SK-N-SH (cell line): ENCODE measurements at regions not wholly inside any gene's neighbourhood (a gene's known extent, or its start where the extent isn't known, plus 50 kb on each side); places are given as distances from the start of the nearest gene placed in this dataset.

Source experiments
- CTCF ChIA-PET: fragments of 300-600, 350-600 bp; formaldehyde crosslinking; extraction: SDS; loops from one replicate; lab custom pipeline; 2021; lab: Yijun Ruan, JAX
- POLR2A ChIA-PET: fragments of 350-600 bp; sonication (Branson Sonifier 250); formaldehyde crosslinking; extraction: SDS; loops from one replicate; lab custom pipeline; 2020; ENCODE audit warnings: antibody characterized with exemption, inconsistent platforms; lab: Yijun Ruan, JAX
- DNase-seq: peaks from one replicate; pipeline ENCODE4 v3.0.0; 2012
- H2AFZ ChIP-seq: fragments of 200-600 bp; sonication (generic); 2 replicates; pipeline ENCODE4 v1.8.1; 2016; ENCODE audit warnings: antibody characterized with exemption, mild to moderate bottlenecking, low read depth
- H3F3A ChIP-seq: fragments of 200-600 bp; sonication (generic); replicated peaks from 2 replicates; pipeline ENCODE3; 2016; ENCODE audit warnings: antibody characterized with exemption, mild to moderate bottlenecking; ENCODE audit not compliant: insufficient read depth
- H3K27ac ChIP-seq, 2 experiments: fragments of 200-500 bp in 1 of 2; fragments of 200-600 bp in 1 of 2; sonication (Bioruptor generic) in 1 of 2; sonication (generic), shearing (Covaris generic) in 1 of 2; 2 replicates each; pipeline versions ENCODE4 v1.5.1 to v1.6.1; 2014 to 2016; ENCODE audit warnings: low read depth in 2 of 2, inconsistent platforms in 1 of 2, low read length in 1 of 2, mild to moderate bottlenecking in 1 of 2, mixed read lengths in 1 of 2
- H3K27me3 ChIP-seq: fragments of 200-600 bp; sonication (generic), shearing (Covaris generic); 2 replicates; pipeline ENCODE4 v1.6.1; 2016; ENCODE audit warnings: mixed run types; ENCODE audit not compliant: insufficient read depth
- H3K36me3 ChIP-seq, 2 experiments: fragments of 200-500 bp in 1 of 2; fragments of 200-600 bp in 1 of 2; sonication (Bioruptor generic) in 1 of 2; sonication (generic) in 1 of 2; replicated peaks in 1 of 2; 2 replicates each; pipeline versions ENCODE3 to v1.5.1; 2014 to 2016; ENCODE audit warnings: low read length in 1 of 2, mild to moderate bottlenecking in 1 of 2; ENCODE audit not compliant: insufficient read depth in 2 of 2, control insufficient read depth in 1 of 2
- H3K4me1 ChIP-seq, 2 experiments: fragments of 200-500 bp in 1 of 2; fragments of 200-600 bp in 1 of 2; sonication (Bioruptor generic) in 1 of 2; sonication (generic), shearing (Covaris generic) in 1 of 2; 2 replicates each; pipeline versions ENCODE4 v1.5.1 to v1.6.1; 2014 to 2016; ENCODE audit warnings: low read depth in 1 of 2, low read length in 1 of 2, mixed run types in 1 of 2; ENCODE audit not compliant: insufficient read depth in 2 of 2, control insufficient read depth in 1 of 2
- H3K4me2 ChIP-seq: fragments of 200-600 bp; sonication (generic), shearing (Covaris generic); 2 replicates; pipeline ENCODE4 v1.6.1; 2017; ENCODE audit warnings: mixed run types
- H3K4me3 ChIP-seq, 2 experiments: fragments of 200-500 bp in 1 of 2; fragments of 200-600 bp in 1 of 2; sonication (Bioruptor generic) in 1 of 2; sonication (generic), shearing (Covaris generic) in 1 of 2; 2 replicates each; pipeline versions ENCODE4 v1.5.1 to v1.8.1; 2014 to 2016; ENCODE audit warnings: low read depth in 2 of 2, inconsistent platforms in 1 of 2, low read length in 1 of 2, mild to moderate bottlenecking in 1 of 2, mixed read lengths in 1 of 2, moderate library complexity in 1 of 2
- H3K79me2 ChIP-seq: fragments of 200-600 bp; sonication (generic); 2 replicates; pipeline ENCODE4 v1.8.1; 2017; ENCODE audit warnings: mild to moderate bottlenecking; ENCODE audit not compliant: insufficient read depth
- H3K9ac ChIP-seq: fragments of 200-600 bp; sonication (generic); 2 replicates; pipeline ENCODE4 v1.6.1; 2017; ENCODE audit warnings: mixed run types
- H3K9me2 ChIP-seq: fragments of 200-600 bp; sonication (generic); 2 replicates; pipeline ENCODE4 v1.6.1; 2017; ENCODE audit warnings: mixed run types
- H3K9me3 ChIP-seq: fragments of 200-600 bp; sonication (generic); 2 replicates; pipeline ENCODE4 v1.6.1; 2017; ENCODE audit warnings: mixed run types, mild to moderate bottlenecking, moderate library complexity
- H4K20me1 ChIP-seq: fragments of 200-600 bp; sonication (generic); 2 replicates; pipeline ENCODE4 v1.6.1; 2017; ENCODE audit warnings: mild to moderate bottlenecking, mixed run types; ENCODE audit not compliant: insufficient read depth
- CHD2 ChIP-seq: fragments of 150-350 bp; IDR thresholded peaks from 2 replicates; pipeline ENCODE4 v1.6.1; 2018; ENCODE audit warnings: low read length; ENCODE audit not compliant: partially characterized antibody
- CTCF ChIP-seq: fragments of 200-600 bp; sonication (generic); IDR thresholded peaks from 2 replicates; pipeline ENCODE4 v1.6.1; 2017; ENCODE audit warnings: antibody characterized with exemption, mild to moderate bottlenecking, moderate library complexity
- EZH2phosphoT487 ChIP-seq: fragments of 200-600 bp; sonication (generic); IDR thresholded peaks from 2 replicates; pipeline ENCODE4 v1.6.1; 2017; ENCODE audit warnings: low read depth, mixed run types, mild to moderate bottlenecking, antibody characterized with exemption, moderate library complexity, borderline replicate concordance
- GABPA ChIP-seq: IDR thresholded peaks from 2 replicates; pipeline ENCODE4 v1.4.0; 2012; ENCODE audit warnings: low read depth, mild to moderate bottlenecking
- MEF2A ChIP-seq: IDR thresholded peaks from 2 replicates; pipeline ENCODE4 v1.4.0; 2012; ENCODE audit warnings: low read depth, borderline replicate concordance
- RAD21 ChIP-seq: IDR thresholded peaks from 2 replicates; pipeline ENCODE4 v1.6.1; 2012; ENCODE audit warnings: mild to moderate bottlenecking, low read length
- REST ChIP-seq: IDR thresholded peaks from 2 replicates; pipeline ENCODE4 v1.6.1; 2012; ENCODE audit warnings: mild to moderate bottlenecking, low read depth, low read length, moderate library complexity
- RFX5 ChIP-seq: IDR thresholded peaks from 2 replicates; pipeline ENCODE4 v1.6.1; 2012; ENCODE audit warnings: mild to moderate bottlenecking, improper control_type of control experiment, low read length
- TAF1 ChIP-seq: IDR thresholded peaks from 2 replicates; pipeline ENCODE4 v1.6.1; 2012; ENCODE audit warnings: low read depth, mild to moderate bottlenecking, low read length, moderate library complexity, borderline replicate concordance
- USF1 ChIP-seq: IDR thresholded peaks from 2 replicates; pipeline ENCODE4 v1.4.0; 2012; ENCODE audit warnings: low read depth, borderline replicate concordance
- USF2 ChIP-seq: fragments of 150-350 bp; IDR thresholded peaks from 2 replicates; pipeline ENCODE4 v1.6.1; 2017; ENCODE audit warnings: antibody characterized with exemption, low read length, low read depth, borderline replicate concordance
- ZBTB33 ChIP-seq: IDR thresholded peaks from 2 replicates; pipeline ENCODE4 v1.4.0; 2012; ENCODE audit warnings: low read depth, borderline replicate concordance
- WGBS: methylation state at CpG from one replicate; pipeline ENCODE4 v1.1.6; 2017; ENCODE audit warnings: low lambda C conversion rate; 5-methylcytosine and 5-hydroxymethylcytosine counted together

- WGBS = 8% methylated on average over 7 of the region's 7 CpGs
- POLR2A ChIA-PET = no interaction called here
- DNase-seq = no peak
These were observed 141.3 kb upstream of the FZD8 start for GRCh38 chr10:35783305-35783838.

GRCh38 chr10:35781643-35782035 lies 139.5 kb upstream of the FZD8 start:
- H3K9me3 ChIP-seq = no peaks in the 10 kb centered on the region
- 55% methylated on average over 5 of the region's 5 CpGs for WGBS
- H3K27ac ChIP-seq = no peak overlapping the region
- H3K9ac ChIP-seq = no peak overlapping the region
- H3K27me3 ChIP-seq = no peaks in the 10 kb centered on the region
- H3K9me2 ChIP-seq = no peaks in the 10 kb centered on the region
- H3F3A ChIP-seq = peaks cover 5% of the 10 kb centered on the region
- H3K4me3 ChIP-seq = no peak overlapping the region
- H3K36me3 ChIP-seq = no peaks in the 10 kb centered on the region
- H4K20me1 ChIP-seq = no peaks in the 10 kb centered on the region
- peak; percentile 9 for DNase-seq
- TF ChIP-seq RFX5 (no peak), CHD2 (no peak), GABPA (no peak), REST (no peak), USF1 (no peak), CTCF (peak; percentile 30), ZBTB33 (no peak), USF2 (no peak), EZH2phosphoT487 (no peak), MEF2A (no peak), RAD21 (0 out of 2 replicates have a peak, but pooled peaks have one; percentile 5), TAF1 (no peak)
- no peaks in the 10 kb centered on the region; a peak in 1 of 4 replicates for H3K4me1 ChIP-seq
- no peak overlapping the region for H3K4me2 ChIP-seq
- no peaks in the 10 kb centered on the region for H3K79me2 ChIP-seq
- POLR2A ChIA-PET = no interaction called here
- CTCF ChIA-PET = interaction anchor here (0.8 to 2.1 kb wide), 6 partner anchors 11 to 944 kb away, joined by 3 to 6 read pairs (median 4); no protein-coding TSS in a partner anchor
- H2AFZ ChIP-seq = no peak overlapping the region

More at GRCh38 chr10:35783305-35783838, 141.3 kb upstream of the FZD8 start:
- H3K9me2 ChIP-seq = no peaks in the 10 kb centered on the region
- H2AFZ ChIP-seq = no peak overlapping the region
- H3K9me3 ChIP-seq = no peaks in the 10 kb centered on the region
- H3K36me3 ChIP-seq = no peaks in the 10 kb centered on the region
- no peak overlapping the region for H3K9ac ChIP-seq
- no peak overlapping the region for H3K27ac ChIP-seq
- no peaks in the 10 kb centered on the region for H4K20me1 ChIP-seq
- H3K27me3 ChIP-seq = no peaks in the 10 kb centered on the region
- H3K4me3 ChIP-seq = peak overlapping the region in 1 of 2 experiments; percentile 1; a peak in 1 of 4 replicates
- H3K79me2 ChIP-seq = no peaks in the 10 kb centered on the region
- H3K4me1 ChIP-seq = no peaks in the 10 kb centered on the region; a peak in 1 of 4 replicates
- CTCF ChIA-PET = no interaction called here
- H3F3A ChIP-seq = peaks cover 5% of the 10 kb centered on the region
- no peak for TF ChIP-seq MEF2A
- H3K4me2 ChIP-seq = peak overlapping the region; percentile 68
